Pulmonary artery endothelial cell (primary cell): ENCODE measurements at regions not wholly inside any gene's neighbourhood (a gene's known extent, or its start where the extent isn't known, plus 50 kb on each side); places are given as distances from the start of the nearest gene placed in this dataset.

Experiments
- DNase-seq: peaks from one replicate; pipeline ENCODE4 v3.0.0-alpha.2; 2011; ENCODE audit warnings: low read depth, low spot score

GRCh38 chr11:109968781-109969180 is 124.4 kb upstream of the ZC3H12C start:
- no peak for DNase-seq

GRCh38 chr11:109970516-109971183 is 122.5 kb upstream of the ZC3H12C start:
- DNase-seq: no peak

DNA sequence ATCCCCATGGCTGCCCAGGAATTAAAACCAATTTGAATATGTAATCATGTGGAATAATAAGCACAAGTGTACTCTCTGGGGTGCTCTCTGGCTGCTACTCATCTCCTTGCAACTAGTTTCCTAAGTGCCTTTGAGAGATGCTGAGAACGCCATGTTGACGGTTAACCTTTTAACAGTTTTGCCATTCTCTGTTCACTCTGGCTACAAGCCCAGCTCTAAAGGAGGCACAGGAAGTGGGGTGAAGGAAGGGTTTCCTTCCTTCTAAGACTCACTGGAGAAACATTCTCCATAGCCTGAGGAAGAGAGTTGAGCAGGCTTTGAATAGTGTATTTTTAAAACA is 122.0 kb upstream of the ZC3H12C start:
- peak; percentile 78 for DNase-seq

GRCh38 chr11:109972181-109972715 is 120.9 kb upstream of the ZC3H12C start:
- no peak for DNase-seq

- no peak for DNase-seq
These were observed 120.3 kb upstream of the ZC3H12C start for GRCh38 chr11:109972939-109973338.

DNA sequence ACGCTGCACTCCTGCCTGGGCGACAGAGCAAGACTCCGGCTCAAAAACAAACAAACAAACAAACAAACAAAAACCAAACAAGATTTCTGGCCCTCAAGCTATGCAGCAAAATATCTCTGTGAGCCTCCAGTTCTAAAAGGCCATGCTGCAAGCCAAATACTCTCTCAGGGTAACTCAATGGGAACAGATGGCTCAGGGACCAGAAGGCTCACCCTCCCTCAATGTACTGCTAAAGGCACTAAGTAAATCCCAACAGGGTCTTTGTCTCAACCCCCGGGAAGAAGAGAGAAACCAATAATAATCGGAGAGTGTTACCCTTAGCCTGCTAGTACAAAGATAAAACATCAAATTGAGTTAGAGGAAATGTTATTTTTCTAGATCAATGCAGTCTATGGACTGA is 119.7 kb upstream of the ZC3H12C start:
- DNase-seq: no peak

GRCh38 chr11:109974523-109974922 is 118.7 kb upstream of the ZC3H12C start:
- DNase-seq: no peak

DNA sequence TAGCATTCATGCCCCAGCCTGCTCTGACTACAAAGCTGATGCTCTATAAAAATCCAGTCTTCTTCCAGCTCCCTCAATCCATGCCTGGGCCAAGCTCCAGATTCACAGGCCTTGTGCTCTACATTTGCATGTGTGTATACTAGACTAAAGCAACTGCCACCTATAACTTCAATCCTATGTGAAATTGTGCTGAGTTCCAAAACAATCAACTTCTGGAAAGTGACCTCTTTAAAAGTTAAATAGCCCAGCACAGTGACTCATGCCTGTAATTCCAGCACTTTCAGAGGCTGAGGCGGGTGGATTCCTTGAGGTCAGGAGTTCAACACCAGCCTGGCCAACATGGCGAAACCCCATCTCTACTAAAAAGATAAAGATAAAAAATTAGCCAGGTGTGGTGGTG is 114.3 kb upstream of the ZC3H12C start:
- DNase-seq: no peak

- no peak for DNase-seq
These were observed 112.1 kb upstream of the ZC3H12C start for GRCh38 chr11:109981031-109981636.

DNA sequence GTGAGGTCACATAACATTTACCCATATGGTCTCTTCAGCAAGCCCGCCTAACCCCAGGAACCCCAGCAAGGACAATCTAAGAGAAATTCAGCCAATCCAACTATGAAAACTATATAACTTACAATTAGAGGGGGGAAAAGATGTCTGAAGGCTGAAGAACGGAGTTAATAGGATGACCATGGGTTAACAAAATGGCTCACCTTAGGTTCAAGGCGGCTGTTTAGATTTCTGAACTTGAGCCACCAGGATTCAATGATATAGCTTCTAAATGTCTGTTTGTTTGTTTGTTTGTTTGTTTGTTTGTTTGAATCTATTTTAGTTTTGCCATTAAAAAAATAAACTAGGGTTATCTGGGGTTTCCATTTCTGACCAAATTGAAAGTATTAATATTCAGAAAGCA is 109.8 kb upstream of the ZC3H12C start:
- DNase-seq: no peak

DNA sequence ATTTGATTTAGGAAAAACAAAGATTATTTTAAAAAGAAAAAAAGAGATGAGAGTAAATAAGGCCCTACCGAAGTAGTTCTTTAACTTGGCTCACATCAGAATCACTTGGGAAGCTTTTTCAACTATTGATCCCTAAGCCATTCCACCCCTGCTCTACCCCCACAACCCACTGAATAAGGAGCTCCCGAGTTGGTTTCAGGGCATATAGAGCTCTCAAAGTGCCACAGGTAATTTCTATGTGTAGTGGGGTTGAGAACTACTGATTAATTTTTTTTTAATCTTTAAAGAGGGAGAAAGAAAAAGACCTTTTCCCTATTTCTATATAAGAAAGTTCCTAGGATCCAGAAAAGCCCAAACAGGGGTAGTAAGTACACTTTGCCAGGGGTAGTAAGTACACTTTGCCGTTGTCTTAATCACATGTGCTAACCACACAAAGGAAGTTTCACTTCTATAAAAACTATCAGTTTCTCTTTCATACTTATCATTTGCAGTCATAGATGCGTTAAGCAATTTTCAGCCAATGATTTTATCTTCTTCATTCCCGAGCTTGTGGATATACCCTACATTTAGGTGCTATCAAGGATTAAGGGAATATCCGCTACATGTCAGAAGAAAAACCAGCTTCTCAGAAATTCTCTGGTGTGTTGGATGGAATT is 108.4 kb upstream of the ZC3H12C start:
- DNase-seq: no peak

GRCh38 chr11:109986488-109986887 is 106.7 kb upstream of the ZC3H12C start:
- DNase-seq: no peak

- no peak for DNase-seq
These were observed 101.4 kb upstream of the ZC3H12C start for GRCh38 chr11:109991835-109992234.

DNA sequence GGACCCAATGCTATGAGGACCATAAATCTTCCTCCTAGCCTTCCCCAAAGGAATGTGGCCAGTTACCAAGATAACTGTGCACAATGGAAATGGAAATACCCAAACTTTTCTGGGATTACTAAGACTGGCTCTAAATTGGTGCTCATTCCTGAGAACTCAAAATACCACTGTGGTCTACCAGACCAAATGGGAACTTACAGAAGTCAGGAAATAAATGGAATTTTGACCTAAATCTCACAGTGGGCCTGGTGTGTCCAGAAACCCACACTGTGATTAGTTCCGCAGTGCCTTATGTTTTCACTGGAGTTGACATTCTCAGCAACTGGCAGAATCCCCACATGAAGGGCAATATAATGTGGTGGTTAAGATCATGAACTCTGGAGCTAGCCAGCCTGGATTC is 99.4 kb upstream of the ZC3H12C start:
- DNase-seq: no peak

GRCh38 chr11:109994907-109995306 is 98.3 kb upstream of the ZC3H12C start:
- DNase-seq: no peak

GRCh38 chr11:109996060-109996459 is 97.1 kb upstream of the ZC3H12C start:
- no peak for DNase-seq

GRCh38 chr11:109998921-109999320 is 94.3 kb upstream of the ZC3H12C start:
- no peak for DNase-seq

DNA sequence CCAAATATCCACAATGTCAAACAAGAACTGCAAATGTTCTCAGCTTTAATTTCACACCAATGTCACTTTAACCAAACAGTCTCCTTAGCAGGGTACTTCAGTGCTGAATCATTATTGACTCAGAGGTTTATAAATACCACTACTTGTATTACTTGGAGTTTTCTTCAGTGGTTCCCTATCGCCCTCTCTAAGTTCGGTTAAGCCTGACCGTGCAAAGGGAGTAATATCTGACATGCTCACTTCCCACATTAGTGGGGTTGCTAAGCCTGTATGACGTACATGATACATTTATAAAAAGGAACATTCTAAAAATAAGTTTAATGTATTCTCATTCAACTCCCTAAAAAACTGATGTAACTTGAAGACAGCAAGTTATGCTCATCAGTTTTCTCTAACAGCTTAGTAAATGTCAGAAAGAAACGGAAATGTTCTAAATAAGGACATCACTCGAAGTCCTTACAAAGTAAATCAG is 93.1 kb upstream of the ZC3H12C start:
- DNase-seq: no peak

DNA sequence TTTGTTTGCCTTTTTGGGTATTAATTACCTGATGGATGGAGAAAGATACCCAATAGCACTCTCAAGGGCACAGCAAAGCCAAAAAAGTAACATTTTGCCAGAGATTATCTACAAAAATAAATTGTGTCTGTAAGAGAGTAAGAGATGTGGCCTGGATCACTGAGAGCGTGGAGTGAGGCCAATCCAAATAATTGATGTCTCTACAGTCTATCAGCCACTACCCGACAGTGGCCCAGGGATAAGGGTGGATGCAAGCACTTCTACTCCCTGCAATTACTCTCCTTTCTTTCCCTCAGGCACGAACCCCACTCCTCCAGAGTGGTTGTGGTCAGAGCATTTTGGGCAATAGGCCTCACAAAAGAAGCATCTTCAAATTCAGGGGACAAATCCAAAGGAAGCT is 92.3 kb upstream of the ZC3H12C start:
- DNase-seq: no peak

DNA sequence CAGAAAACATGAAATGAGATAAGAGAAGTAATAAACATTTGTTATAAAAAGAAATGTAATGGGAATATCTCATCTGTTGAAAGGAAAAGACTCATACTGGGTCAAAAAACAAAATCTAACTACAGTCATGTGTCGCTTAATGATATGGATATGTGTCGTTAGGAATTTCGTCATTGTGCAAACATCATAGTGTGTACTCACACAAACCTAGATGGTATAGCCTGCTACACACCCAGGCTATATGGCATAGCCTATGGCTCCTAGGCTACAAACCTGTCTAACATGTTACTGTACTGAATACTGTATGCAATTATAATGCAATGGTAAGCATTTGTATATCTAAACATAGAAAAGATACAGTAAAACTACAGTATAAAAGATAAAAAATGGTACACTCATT is 89.8 kb upstream of the ZC3H12C start:
- no peak for DNase-seq

- DNase-seq: no peak
These were observed 81.6 kb upstream of the ZC3H12C start for GRCh38 chr11:110011595-110011994.

- DNase-seq: no peak
These were observed 77.5 kb upstream of the ZC3H12C start for GRCh38 chr11:110015695-110016094.

- no peak for DNase-seq
These were observed 73.5 kb upstream of the ZC3H12C start for GRCh38 chr11:110019675-110020074.
